Liver (tissue), 3 donors: ENCODE measurements at regions not wholly inside any gene's neighbourhood (a gene's known extent, or its start where the extent isn't known, plus 50 kb on each side); places are given as distances from the start of the nearest gene placed in this dataset.

Source experiments
- SP1 ChIP-seq: IDR thresholded peaks from 2 replicates; pipeline ENCODE4 v1.6.1; 2018; ENCODE audit warnings: antibody characterized with exemption, mild to moderate bottlenecking
- TAF1 ChIP-seq: conservative IDR thresholded peaks from 2 replicates; pipeline ENCODE4 v1.6.1; 2016; ENCODE audit warnings: antibody characterized with exemption, mild to moderate bottlenecking
- YY1 ChIP-seq: IDR thresholded peaks from 2 replicates; pipeline ENCODE4 v1.6.1; 2016; ENCODE audit warnings: antibody characterized with exemption, mild to moderate bottlenecking
- TF ChIP-seq, protein P1 (sequence below): fragments of 150-350 bp; IDR thresholded peaks from 2 replicates; pipeline ENCODE4 v1.5.1; 2017; ENCODE audit warnings: improper control_type of control experiment, low read depth, low read length; ENCODE audit not compliant: missing input control
- TF ChIP-seq, protein P2 (sequence below): IDR thresholded peaks from 2 replicates; pipeline ENCODE4 v1.6.1; 2016; ENCODE audit warnings: antibody characterized with exemption
- TF ChIP-seq, protein P3 (sequence below): IDR thresholded peaks from 2 replicates; pipeline ENCODE4 v1.6.1; 2016; ENCODE audit warnings: antibody characterized with exemption
- TF ChIP-seq, protein P4 (sequence below): IDR thresholded peaks from 2 replicates; pipeline ENCODE4 v1.6.1; 2016; ENCODE audit warnings: antibody characterized with exemption, mild to moderate bottlenecking
- TF ChIP-seq, protein P5 (sequence below): IDR thresholded peaks from 2 replicates; pipeline ENCODE4 v1.6.1; 2016; ENCODE audit warnings: antibody characterized with exemption
- donor health status: healthy.
- donor health status: healthy.

DNA sequence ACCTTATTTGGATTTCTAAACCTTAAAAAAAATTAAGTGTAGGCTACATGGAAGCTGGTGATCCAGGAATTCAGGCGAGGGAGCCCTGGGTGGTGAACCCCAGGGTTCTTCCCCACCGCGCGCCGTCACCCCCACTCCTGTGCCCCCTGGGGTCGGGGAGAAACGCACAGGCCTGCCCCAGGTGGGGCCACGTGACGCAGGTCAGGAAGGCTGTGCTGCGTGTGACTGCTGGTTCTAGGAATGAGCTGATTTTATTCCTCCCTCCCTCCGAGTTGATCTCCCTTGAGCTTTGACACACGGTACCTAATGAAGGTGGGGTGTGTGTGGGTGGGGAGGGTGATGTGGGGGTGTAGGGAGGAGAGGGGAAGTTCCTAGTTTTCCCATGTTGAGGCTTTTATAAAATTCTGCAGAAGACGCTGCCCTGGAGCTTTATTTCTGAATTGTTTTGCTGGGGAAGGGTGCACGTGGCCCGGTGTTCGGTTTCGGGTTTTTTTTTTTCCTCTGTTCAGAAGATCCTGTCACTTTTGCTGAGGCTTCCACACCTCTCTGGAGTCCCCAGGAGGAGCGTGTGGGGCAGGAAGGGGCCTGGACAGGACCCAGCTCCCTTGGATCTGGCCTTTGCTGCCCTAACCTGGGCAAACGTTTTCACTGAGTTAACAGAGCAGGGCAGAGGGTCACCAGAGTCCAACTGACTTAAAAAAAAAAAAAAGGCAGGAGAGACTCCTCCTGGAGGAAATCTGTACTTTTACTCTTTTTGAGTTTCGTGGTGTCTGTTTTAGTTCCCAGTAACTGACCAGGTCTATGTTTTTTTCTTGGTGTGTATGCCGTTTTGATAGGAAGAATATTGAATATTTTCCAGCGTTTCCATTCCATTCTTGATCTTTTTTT is 55.8 kb upstream of the GSE1 start:
- TF ChIP-seq, protein P1, sequence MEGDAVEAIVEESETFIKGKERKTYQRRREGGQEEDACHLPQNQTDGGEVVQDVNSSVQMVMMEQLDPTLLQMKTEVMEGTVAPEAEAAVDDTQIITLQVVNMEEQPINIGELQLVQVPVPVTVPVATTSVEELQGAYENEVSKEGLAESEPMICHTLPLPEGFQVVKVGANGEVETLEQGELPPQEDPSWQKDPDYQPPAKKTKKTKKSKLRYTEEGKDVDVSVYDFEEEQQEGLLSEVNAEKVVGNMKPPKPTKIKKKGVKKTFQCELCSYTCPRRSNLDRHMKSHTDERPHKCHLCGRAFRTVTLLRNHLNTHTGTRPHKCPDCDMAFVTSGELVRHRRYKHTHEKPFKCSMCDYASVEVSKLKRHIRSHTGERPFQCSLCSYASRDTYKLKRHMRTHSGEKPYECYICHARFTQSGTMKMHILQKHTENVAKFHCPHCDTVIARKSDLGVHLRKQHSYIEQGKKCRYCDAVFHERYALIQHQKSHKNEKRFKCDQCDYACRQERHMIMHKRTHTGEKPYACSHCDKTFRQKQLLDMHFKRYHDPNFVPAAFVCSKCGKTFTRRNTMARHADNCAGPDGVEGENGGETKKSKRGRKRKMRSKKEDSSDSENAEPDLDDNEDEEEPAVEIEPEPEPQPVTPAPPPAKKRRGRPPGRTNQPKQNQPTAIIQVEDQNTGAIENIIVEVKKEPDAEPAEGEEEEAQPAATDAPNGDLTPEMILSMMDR = peak; percentile 40
- TF ChIP-seq SP1 = peak; percentile 50
- TF ChIP-seq YY1 = peak; percentile 60
- TF ChIP-seq, protein P2, sequence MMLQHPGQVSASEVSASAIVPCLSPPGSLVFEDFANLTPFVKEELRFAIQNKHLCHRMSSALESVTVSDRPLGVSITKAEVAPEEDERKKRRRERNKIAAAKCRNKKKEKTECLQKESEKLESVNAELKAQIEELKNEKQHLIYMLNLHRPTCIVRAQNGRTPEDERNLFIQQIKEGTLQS = no peak
- TF ChIP-seq, protein P3, sequence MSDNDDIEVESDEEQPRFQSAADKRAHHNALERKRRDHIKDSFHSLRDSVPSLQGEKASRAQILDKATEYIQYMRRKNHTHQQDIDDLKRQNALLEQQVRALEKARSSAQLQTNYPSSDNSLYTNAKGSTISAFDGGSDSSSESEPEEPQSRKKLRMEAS = no peak
- TF ChIP-seq, protein P4, sequence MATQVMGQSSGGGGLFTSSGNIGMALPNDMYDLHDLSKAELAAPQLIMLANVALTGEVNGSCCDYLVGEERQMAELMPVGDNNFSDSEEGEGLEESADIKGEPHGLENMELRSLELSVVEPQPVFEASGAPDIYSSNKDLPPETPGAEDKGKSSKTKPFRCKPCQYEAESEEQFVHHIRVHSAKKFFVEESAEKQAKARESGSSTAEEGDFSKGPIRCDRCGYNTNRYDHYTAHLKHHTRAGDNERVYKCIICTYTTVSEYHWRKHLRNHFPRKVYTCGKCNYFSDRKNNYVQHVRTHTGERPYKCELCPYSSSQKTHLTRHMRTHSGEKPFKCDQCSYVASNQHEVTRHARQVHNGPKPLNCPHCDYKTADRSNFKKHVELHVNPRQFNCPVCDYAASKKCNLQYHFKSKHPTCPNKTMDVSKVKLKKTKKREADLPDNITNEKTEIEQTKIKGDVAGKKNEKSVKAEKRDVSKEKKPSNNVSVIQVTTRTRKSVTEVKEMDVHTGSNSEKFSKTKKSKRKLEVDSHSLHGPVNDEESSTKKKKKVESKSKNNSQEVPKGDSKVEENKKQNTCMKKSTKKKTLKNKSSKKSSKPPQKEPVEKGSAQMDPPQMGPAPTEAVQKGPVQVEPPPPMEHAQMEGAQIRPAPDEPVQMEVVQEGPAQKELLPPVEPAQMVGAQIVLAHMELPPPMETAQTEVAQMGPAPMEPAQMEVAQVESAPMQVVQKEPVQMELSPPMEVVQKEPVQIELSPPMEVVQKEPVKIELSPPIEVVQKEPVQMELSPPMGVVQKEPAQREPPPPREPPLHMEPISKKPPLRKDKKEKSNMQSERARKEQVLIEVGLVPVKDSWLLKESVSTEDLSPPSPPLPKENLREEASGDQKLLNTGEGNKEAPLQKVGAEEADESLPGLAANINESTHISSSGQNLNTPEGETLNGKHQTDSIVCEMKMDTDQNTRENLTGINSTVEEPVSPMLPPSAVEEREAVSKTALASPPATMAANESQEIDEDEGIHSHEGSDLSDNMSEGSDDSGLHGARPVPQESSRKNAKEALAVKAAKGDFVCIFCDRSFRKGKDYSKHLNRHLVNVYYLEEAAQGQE = peak; percentile 40
- peak; percentile 69 for TF ChIP-seq TAF1
- TF ChIP-seq, protein P5, sequence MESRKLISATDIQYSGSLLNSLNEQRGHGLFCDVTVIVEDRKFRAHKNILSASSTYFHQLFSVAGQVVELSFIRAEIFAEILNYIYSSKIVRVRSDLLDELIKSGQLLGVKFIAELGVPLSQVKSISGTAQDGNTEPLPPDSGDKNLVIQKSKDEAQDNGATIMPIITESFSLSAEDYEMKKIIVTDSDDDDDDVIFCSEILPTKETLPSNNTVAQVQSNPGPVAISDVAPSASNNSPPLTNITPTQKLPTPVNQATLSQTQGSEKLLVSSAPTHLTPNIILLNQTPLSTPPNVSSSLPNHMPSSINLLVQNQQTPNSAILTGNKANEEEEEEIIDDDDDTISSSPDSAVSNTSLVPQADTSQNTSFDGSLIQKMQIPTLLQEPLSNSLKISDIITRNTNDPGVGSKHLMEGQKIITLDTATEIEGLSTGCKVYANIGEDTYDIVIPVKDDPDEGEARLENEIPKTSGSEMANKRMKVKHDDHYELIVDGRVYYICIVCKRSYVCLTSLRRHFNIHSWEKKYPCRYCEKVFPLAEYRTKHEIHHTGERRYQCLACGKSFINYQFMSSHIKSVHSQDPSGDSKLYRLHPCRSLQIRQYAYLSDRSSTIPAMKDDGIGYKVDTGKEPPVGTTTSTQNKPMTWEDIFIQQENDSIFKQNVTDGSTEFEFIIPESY = no peak
